IMR-90 (cell line): ENCODE measurements at regions not wholly inside any gene's neighbourhood (a gene's known extent, or its start where the extent isn't known, plus 50 kb on each side); places are given as distances from the start of the nearest gene placed in this dataset.

ENCODE experiments used
- BHLHE40 ChIP-seq: fragments of 150-350 bp; IDR thresholded peaks from 2 replicates; pipeline ENCODE4 v1.6.1; 2016; ENCODE audit warnings: mild to moderate bottlenecking, low read depth, low read length
- CHD1 ChIP-seq: IDR thresholded peaks from 2 replicates; pipeline ENCODE4 v1.6.1; 2012; ENCODE audit warnings: low read depth, low read length, improper control_type of control experiment
- FOS ChIP-seq: fragments of 150-350 bp; IDR thresholded peaks from 2 replicates; pipeline ENCODE4 v1.6.1; 2016; ENCODE audit warnings: low read depth, low read length
- MAZ ChIP-seq: IDR thresholded peaks from 2 replicates; pipeline ENCODE4 v1.6.1; 2012; ENCODE audit warnings: low read depth, mild to moderate bottlenecking, low read length, improper control_type of control experiment, moderate library complexity, borderline replicate concordance
- MXI1 ChIP-seq: IDR thresholded peaks from 2 replicates; pipeline ENCODE4 v1.6.1; 2012; ENCODE audit warnings: low read depth, mild to moderate bottlenecking, low read length, moderate library complexity, borderline replicate concordance
- POLR2A ChIP-seq: IDR thresholded peaks from 2 replicates; pipeline ENCODE4 v1.6.1; 2012; ENCODE audit warnings: mild to moderate bottlenecking, low read depth, low read length
- RAD21 ChIP-seq: IDR thresholded peaks from 2 replicates; pipeline ENCODE4 v1.6.1; 2012; ENCODE audit warnings: low read length, improper control_type of control experiment
- TF ChIP-seq, protein P1 (sequence below): conservative IDR thresholded peaks from 2 replicates; pipeline ENCODE4 v1.5.1; 2012; ENCODE audit warnings: mild to moderate bottlenecking, low read depth, low read length, improper control_type of control experiment

DNA sequence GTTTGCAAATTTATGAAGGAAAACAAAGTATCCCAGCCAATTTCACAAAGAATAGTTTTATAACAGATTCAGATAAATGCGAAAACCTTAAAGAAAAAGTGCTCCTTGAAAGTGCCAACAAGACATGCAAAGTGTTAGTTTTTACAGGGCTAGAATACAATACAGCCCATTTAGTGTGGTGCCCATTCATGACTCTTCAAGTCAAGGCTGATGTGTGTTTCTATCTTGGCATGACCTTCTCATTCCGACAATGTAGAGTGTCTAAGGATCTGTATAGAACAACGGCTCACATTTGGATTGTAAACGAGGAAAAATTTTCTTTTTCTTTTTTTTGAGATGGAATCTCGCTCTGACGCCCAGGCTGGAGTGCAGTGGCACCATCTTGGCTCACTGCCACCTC lies 205.2 kb upstream of the SEMA6A start:
- TF ChIP-seq, protein P1, sequence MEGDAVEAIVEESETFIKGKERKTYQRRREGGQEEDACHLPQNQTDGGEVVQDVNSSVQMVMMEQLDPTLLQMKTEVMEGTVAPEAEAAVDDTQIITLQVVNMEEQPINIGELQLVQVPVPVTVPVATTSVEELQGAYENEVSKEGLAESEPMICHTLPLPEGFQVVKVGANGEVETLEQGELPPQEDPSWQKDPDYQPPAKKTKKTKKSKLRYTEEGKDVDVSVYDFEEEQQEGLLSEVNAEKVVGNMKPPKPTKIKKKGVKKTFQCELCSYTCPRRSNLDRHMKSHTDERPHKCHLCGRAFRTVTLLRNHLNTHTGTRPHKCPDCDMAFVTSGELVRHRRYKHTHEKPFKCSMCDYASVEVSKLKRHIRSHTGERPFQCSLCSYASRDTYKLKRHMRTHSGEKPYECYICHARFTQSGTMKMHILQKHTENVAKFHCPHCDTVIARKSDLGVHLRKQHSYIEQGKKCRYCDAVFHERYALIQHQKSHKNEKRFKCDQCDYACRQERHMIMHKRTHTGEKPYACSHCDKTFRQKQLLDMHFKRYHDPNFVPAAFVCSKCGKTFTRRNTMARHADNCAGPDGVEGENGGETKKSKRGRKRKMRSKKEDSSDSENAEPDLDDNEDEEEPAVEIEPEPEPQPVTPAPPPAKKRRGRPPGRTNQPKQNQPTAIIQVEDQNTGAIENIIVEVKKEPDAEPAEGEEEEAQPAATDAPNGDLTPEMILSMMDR, result no peak
- TF ChIP-seq RAD21 (no peak), POLR2A (no peak), CHD1 (no peak), BHLHE40 (no peak), MXI1 (no peak), MAZ (no peak), FOS (no peak)
